Gastroesophageal sphincter (tissue), 3 donors: ENCODE measurements at regions not wholly inside any gene's neighbourhood (a gene's known extent, or its start where the extent isn't known, plus 50 kb on each side); places are given as distances from the start of the nearest gene placed in this dataset.

Experiments
- CTCF ChIP-seq, 4 experiments: fragments of 200-600 bp in 2 of 4; fragments of 450-650 bp in 2 of 4; sonication (generic) in 1 of 4; IDR thresholded peaks; one replicate each; pipeline ENCODE4 v1.5.1; 2017 to 2019; ENCODE audit warnings: antibody characterized with exemption in 4 of 4, mild to moderate bottlenecking in 2 of 4, moderate library complexity in 2 of 4
- EP300 ChIP-seq: sonication (generic); formaldehyde crosslinking; IDR thresholded peaks from one replicate; pipeline ENCODE4 v1.6.1; 2017; ENCODE audit warnings: antibody characterized with exemption, mild to moderate bottlenecking
- POLR2A ChIP-seq, 2 donors: fragments of 450-650 bp; IDR thresholded peaks; one replicate each; pipeline ENCODE4 v1.6.1; 2017; ENCODE audit warnings: antibody characterized with exemption in 2 of 2, mild to moderate bottlenecking in 2 of 2, moderate library complexity in 1 of 2
- POLR2AphosphoS5 ChIP-seq: sonication (generic); formaldehyde crosslinking; IDR thresholded peaks from one replicate; pipeline ENCODE4 v1.6.1; 2017; ENCODE audit warnings: antibody characterized with exemption

- TF ChIP-seq CTCF (IDR thresholded peaks at IDR 0.05) (no peak), POLR2A (IDR thresholded peaks at IDR 0.05) (no peak), EP300 (no peak), POLR2AphosphoS5 (no peak)
These were observed 86.4 kb downstream of the SMIM20 start for GRCh38 chr4:26000274-26000950.
